ENCODE measurements at regions not wholly inside any gene's neighbourhood (a gene's known extent, or its start where the extent isn't known, plus 50 kb on each side); places are given as distances from the start of the nearest gene placed in this dataset.

DNA sequence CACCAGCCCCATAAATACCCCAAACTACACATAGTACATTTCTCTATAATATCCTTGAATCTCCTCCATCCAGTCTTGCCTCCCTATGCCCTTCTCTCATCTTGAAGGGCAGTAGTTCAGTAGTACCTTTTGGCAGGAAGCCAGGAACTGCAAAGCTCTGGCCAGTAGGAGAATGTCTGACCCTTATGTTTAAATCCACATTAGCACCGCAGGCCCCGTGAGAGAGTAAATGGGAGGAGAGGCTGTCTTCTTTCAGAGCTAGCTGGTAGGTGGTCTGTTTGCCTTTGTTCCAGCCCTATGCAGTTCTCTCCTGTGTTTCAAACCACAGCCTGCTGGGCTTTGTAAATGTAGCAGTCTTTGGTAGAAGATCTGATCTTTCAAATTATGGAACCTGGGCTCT is 690.7 kb downstream of the DOK5 start:
- DNase-seq (ENCODE audit: low spot score) = no peak
- in situ Hi-C loops (cut with MboI; ENCODE audit: low pct_unique_long_range_greater_than_20kb, low sequenced_read_pairs, unreplicated experiment) = no loop called here

DNA sequence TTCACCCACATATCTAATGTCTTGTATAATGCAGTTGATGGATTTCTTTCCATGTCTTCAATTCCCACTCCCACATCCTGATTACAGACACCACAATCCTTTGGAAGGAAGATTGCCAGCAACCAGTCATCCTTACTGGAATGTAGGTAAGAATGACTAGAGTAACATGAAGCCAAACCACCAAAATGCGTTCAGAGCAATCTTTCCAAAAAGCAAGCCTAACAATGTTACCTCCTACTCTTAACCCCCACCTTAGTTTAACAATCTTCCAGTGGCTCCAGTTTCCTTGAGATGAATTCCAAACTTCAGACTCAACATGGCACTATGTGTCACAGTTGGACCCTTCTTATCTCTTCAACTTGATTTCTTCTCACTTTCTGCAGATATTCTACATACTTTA is 685.6 kb downstream of the DOK5 start:
- TF ChIP-seq, protein P1, sequence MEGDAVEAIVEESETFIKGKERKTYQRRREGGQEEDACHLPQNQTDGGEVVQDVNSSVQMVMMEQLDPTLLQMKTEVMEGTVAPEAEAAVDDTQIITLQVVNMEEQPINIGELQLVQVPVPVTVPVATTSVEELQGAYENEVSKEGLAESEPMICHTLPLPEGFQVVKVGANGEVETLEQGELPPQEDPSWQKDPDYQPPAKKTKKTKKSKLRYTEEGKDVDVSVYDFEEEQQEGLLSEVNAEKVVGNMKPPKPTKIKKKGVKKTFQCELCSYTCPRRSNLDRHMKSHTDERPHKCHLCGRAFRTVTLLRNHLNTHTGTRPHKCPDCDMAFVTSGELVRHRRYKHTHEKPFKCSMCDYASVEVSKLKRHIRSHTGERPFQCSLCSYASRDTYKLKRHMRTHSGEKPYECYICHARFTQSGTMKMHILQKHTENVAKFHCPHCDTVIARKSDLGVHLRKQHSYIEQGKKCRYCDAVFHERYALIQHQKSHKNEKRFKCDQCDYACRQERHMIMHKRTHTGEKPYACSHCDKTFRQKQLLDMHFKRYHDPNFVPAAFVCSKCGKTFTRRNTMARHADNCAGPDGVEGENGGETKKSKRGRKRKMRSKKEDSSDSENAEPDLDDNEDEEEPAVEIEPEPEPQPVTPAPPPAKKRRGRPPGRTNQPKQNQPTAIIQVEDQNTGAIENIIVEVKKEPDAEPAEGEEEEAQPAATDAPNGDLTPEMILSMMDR (IDR thresholded peaks at IDR 0.05; ENCODE audit: extremely low read depth, insufficient read depth, missing control alignments) = no peak
- DNase-seq (ENCODE audit: low spot score) = no peak
- in situ Hi-C loops (cut with MboI; ENCODE audit: low pct_unique_long_range_greater_than_20kb, low sequenced_read_pairs, unreplicated experiment) = no loop called here

More for the DNA sequence above, 690.7 kb downstream of the DOK5 start:
- TF ChIP-seq, protein P1 (IDR thresholded peaks at IDR 0.05; ENCODE audit: extremely low read depth, insufficient read depth, missing control alignments) = no peak

DNA sequence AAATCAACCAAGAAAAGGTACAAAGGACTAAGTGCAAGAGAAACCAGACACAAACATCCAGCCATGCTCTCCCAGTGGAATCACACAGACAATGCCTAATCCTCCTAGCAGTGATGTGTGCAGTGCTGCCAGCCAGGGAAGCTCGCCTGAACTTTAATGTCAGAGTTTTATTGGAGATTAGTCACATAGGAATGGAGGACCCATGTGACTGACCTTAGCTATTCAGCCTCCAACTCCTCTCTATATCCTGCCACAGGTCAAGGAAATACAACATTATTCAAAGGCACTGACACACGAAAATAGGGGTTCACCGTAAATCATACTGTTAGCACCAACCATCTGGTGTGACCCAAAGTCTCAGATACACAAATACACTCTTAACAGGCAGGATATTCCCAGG is 684.6 kb downstream of the DOK5 start:
- DNase-seq (ENCODE audit: low spot score) = no peak

DNA sequence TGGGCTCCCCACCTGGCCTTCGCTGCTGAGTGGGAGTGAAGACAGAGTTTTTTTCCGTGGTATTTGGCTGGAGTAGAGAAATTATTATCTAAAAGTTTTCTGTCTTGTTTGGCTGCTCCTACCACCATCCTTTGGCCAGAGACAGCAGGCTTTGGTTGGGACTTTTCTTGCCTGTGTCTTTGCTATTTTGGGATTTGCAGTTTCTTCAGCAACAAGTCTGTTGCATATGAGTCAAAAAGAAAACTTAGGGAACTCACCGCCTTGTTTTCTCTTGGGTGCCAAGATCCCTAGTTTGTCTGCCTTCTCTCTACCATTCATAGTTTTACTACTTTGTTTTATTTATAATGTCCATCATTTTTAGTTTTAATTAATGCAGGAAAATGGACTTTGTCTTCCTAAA is 683.8 kb downstream of the DOK5 start:
- in situ Hi-C loops (cut with MboI; ENCODE audit: low pct_unique_long_range_greater_than_20kb, low sequenced_read_pairs, unreplicated experiment) = no loop called here
- DNase-seq (ENCODE audit: low spot score) = no peak
- TF ChIP-seq, protein P1 (IDR thresholded peaks at IDR 0.05; ENCODE audit: extremely low read depth, insufficient read depth, missing control alignments) = no peak

More for the DNA sequence above, 684.6 kb downstream of the DOK5 start:
- in situ Hi-C loops (cut with MboI; ENCODE audit: low pct_unique_long_range_greater_than_20kb, low sequenced_read_pairs, unreplicated experiment) = no loop called here
- TF ChIP-seq, protein P1 (IDR thresholded peaks at IDR 0.05; ENCODE audit: extremely low read depth, insufficient read depth, missing control alignments) = no peak

DNA sequence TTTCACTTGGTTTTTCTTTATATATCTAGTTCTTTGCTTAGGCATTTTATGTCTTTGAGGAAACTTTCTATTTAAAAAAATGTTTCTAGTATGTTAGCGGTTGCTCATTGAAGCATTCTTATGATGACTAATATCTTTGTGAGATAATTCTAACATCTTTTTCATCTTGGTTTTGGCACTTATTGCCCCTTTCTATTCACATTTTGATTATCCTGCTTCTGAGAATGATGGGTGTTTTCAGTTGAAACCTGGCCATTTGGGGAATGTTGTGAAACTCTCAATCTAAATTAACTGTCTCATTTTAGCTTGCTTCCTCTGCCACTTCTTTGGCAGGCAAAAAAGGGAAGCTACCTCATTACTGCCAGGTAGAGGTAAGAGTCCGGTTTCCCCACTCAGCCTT is 683.1 kb downstream of the DOK5 start:
- in situ Hi-C loops (cut with MboI; ENCODE audit: low pct_unique_long_range_greater_than_20kb, low sequenced_read_pairs, unreplicated experiment) = no loop called here
- DNase-seq (ENCODE audit: low spot score) = no peak
- TF ChIP-seq, protein P1 (IDR thresholded peaks at IDR 0.05; ENCODE audit: extremely low read depth, insufficient read depth, missing control alignments) = no peak

DNA sequence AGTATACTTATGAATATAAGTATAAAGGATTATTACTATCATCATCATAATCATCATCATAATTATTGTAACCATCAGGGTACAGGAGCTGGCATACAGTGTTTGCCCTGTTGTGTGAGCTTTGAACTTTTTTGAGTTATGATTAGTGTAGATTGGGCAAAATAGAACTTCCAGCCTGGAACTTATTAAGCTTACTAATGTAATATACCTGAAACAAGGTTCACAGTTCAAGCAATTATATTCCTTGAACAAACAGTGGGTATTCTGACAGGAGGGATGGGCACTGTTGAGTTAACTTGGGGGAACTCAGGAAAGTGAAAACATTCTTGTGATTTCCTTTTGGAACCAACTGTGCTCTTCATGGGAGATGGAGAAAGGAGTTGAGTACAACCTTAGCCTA is 680.0 kb downstream of the DOK5 start:
- no peak for DNase-seq (ENCODE audit: low spot score)
- in situ Hi-C loops (cut with MboI; ENCODE audit: low pct_unique_long_range_greater_than_20kb, low sequenced_read_pairs, unreplicated experiment) = no loop called here
- TF ChIP-seq, protein P1 (IDR thresholded peaks at IDR 0.05; ENCODE audit: extremely low read depth, insufficient read depth, missing control alignments) = no peak

Data from GM13977 (cell line).